ENCODE measurements at regions not wholly inside any gene's neighbourhood (a gene's known extent, or its start where the extent isn't known, plus 50 kb on each side); places are given as distances from the start of the nearest gene placed in this dataset.

- TF ChIP-seq CTCF (IDR thresholded peaks at IDR 0.05; ENCODE audit: low read depth, low read length) = no peak
- H3K4me3 ChIP-seq = no peak overlapping the region
- H3K4me1 ChIP-seq (ENCODE audit: low read depth) = no peaks in the 10 kb centered on the region
- no peaks in the 10 kb centered on the region for H3K36me3 ChIP-seq
- DNase-seq (ENCODE audit: low read depth in 1 of 2, low spot score in 1 of 2) = no peak
- no peak overlapping the region for H3K27ac ChIP-seq
- no peaks in the 10 kb centered on the region for H3K27me3 ChIP-seq
- H3K9me3 ChIP-seq (ENCODE audit: low read depth) = no peaks in the 10 kb centered on the region
Observed at GRCh38 chr3:34361921-34362320, 563.5 kb downstream of the PDCD6IP start.

GRCh38 chr3:34362910-34363309 is 564.5 kb downstream of the PDCD6IP start:
- no peak overlapping the region for H3K4me3 ChIP-seq
- TF ChIP-seq CTCF (IDR thresholded peaks at IDR 0.05; ENCODE audit: low read depth, low read length) = no peak
- no peak for DNase-seq (ENCODE audit: low read depth in 1 of 2, low spot score in 1 of 2)
- H3K9me3 ChIP-seq (ENCODE audit: low read depth) = no peaks in the 10 kb centered on the region
- H3K27ac ChIP-seq = no peak overlapping the region
- H3K27me3 ChIP-seq = no peaks in the 10 kb centered on the region
- H3K4me1 ChIP-seq (ENCODE audit: low read depth) = no peaks in the 10 kb centered on the region
- no peaks in the 10 kb centered on the region for H3K36me3 ChIP-seq

GRCh38 chr3:34363881-34364280 is 565.5 kb downstream of the PDCD6IP start:
- no peak for DNase-seq (ENCODE audit: low read depth in 1 of 2, low spot score in 1 of 2)
- Histone ChIP-seq H3K9me3 (ENCODE audit: low read depth) (no peaks in the 10 kb centered on the region), H3K4me1 (ENCODE audit: low read depth) (no peaks in the 10 kb centered on the region), H3K4me3 (no peak overlapping the region), H3K27me3 (no peaks in the 10 kb centered on the region), H3K27ac (no peak overlapping the region), H3K36me3 (no peaks in the 10 kb centered on the region)
- TF ChIP-seq CTCF (IDR thresholded peaks at IDR 0.05; ENCODE audit: low read depth, low read length) = no peak

GRCh38 chr3:34364335-34364734 is 565.9 kb downstream of the PDCD6IP start:
- H3K4me1 ChIP-seq (ENCODE audit: low read depth) = no peaks in the 10 kb centered on the region
- no peak for DNase-seq (ENCODE audit: low read depth in 1 of 2, low spot score in 1 of 2)
- no peaks in the 10 kb centered on the region for H3K9me3 ChIP-seq (ENCODE audit: low read depth)
- no peak for TF ChIP-seq CTCF (IDR thresholded peaks at IDR 0.05; ENCODE audit: low read depth, low read length)
- no peak overlapping the region for H3K27ac ChIP-seq
- H3K36me3 ChIP-seq = no peaks in the 10 kb centered on the region
- H3K27me3 ChIP-seq = no peaks in the 10 kb centered on the region
- no peak overlapping the region for H3K4me3 ChIP-seq

- DNase-seq (ENCODE audit: low read depth in 1 of 2, low spot score in 1 of 2) = no peak
- no peaks in the 10 kb centered on the region for H3K9me3 ChIP-seq (ENCODE audit: low read depth)
- no peak overlapping the region for H3K4me3 ChIP-seq
- TF ChIP-seq CTCF (IDR thresholded peaks at IDR 0.05; ENCODE audit: low read depth, low read length) = no peak
- H3K36me3 ChIP-seq = no peaks in the 10 kb centered on the region
- H3K4me1 ChIP-seq (ENCODE audit: low read depth) = no peaks in the 10 kb centered on the region
- no peaks in the 10 kb centered on the region for H3K27me3 ChIP-seq
- no peak overlapping the region for H3K27ac ChIP-seq
Observed at GRCh38 chr3:34365231-34365630, 566.8 kb downstream of the PDCD6IP start.

GRCh38 chr3:34365771-34366170 is 567.3 kb downstream of the PDCD6IP start:
- TF ChIP-seq CTCF (IDR thresholded peaks at IDR 0.05; ENCODE audit: low read depth, low read length) = no peak
- Histone ChIP-seq H3K36me3 (no peaks in the 10 kb centered on the region), H3K9me3 (ENCODE audit: low read depth) (no peaks in the 10 kb centered on the region), H3K27me3 (no peaks in the 10 kb centered on the region), H3K27ac (no peak overlapping the region), H3K4me1 (ENCODE audit: low read depth) (no peaks in the 10 kb centered on the region), H3K4me3 (no peak overlapping the region)
- DNase-seq (ENCODE audit: low read depth in 1 of 2, low spot score in 1 of 2) = no peak

Data from cardiac muscle cell (in vitro differentiated cells and primary cell).